ENCODE measurements at regions not wholly inside any gene's neighbourhood (a gene's known extent, or its start where the extent isn't known, plus 50 kb on each side); places are given as distances from the start of the nearest gene placed in this dataset.

- Histone ChIP-seq H3K9me3 (ENCODE audit: low read depth, low read length) (no peaks in the 10 kb centered on the region), H3K27ac (no peak overlapping the region), H3K36me3 (ENCODE audit: insufficient read depth, low read length) (no peaks in the 10 kb centered on the region), H3K9ac (ENCODE audit: insufficient read length) (no peak overlapping the region), H3K4me3 (no peak overlapping the region)
- DNase-seq (ENCODE audit: low read depth, low spot score) = no peak
- TF ChIP-seq EZH2 (IDR thresholded peaks at IDR 0.05) (no peak), POLR2AphosphoS5 (IDR thresholded peaks at IDR 0.05; ENCODE audit: borderline replicate concordance, low read depth, low read length) (no peak), FOXP2 (optimal IDR thresholded peaks at IDR 0.05; ENCODE audit: control extremely low read depth, extremely low read length, insufficient read depth) (no peak)
These were observed 177.7 kb upstream of the SALL1 start for GRCh38 chr16:51328733-51329132.

- H3K9ac ChIP-seq (ENCODE audit: insufficient read length) = no peak overlapping the region
- no peaks in the 10 kb centered on the region for H3K36me3 ChIP-seq (ENCODE audit: insufficient read depth, low read length)
- no peak for DNase-seq (ENCODE audit: low read depth, low spot score)
- no peak overlapping the region for H3K27ac ChIP-seq
- TF ChIP-seq FOXP2 (optimal IDR thresholded peaks at IDR 0.05; ENCODE audit: control extremely low read depth, extremely low read length, insufficient read depth) (no peak), EZH2 (IDR thresholded peaks at IDR 0.05) (no peak), POLR2AphosphoS5 (IDR thresholded peaks at IDR 0.05; ENCODE audit: borderline replicate concordance, low read depth, low read length) (no peak)
- no peaks in the 10 kb centered on the region for H3K9me3 ChIP-seq (ENCODE audit: low read depth, low read length)
- H3K4me3 ChIP-seq = no peak overlapping the region
These were observed 175.9 kb upstream of the SALL1 start for GRCh38 chr16:51327001-51327400.

- H3K9me3 ChIP-seq (ENCODE audit: low read depth, low read length) = no peaks in the 10 kb centered on the region
- no peak overlapping the region for H3K9ac ChIP-seq (ENCODE audit: insufficient read length)
- no peak for DNase-seq (ENCODE audit: low read depth, low spot score)
- TF ChIP-seq FOXP2 (optimal IDR thresholded peaks at IDR 0.05; ENCODE audit: control extremely low read depth, extremely low read length, insufficient read depth) = no peak
- no peak for TF ChIP-seq EZH2 (IDR thresholded peaks at IDR 0.05)
- no peak for TF ChIP-seq POLR2AphosphoS5 (IDR thresholded peaks at IDR 0.05; ENCODE audit: borderline replicate concordance, low read depth, low read length)
- H3K36me3 ChIP-seq (ENCODE audit: insufficient read depth, low read length) = no peaks in the 10 kb centered on the region
- no peak overlapping the region for H3K4me3 ChIP-seq
- H3K27ac ChIP-seq = no peak overlapping the region
These were observed 175.2 kb upstream of the SALL1 start for GRCh38 chr16:51326131-51326856.

DNA sequence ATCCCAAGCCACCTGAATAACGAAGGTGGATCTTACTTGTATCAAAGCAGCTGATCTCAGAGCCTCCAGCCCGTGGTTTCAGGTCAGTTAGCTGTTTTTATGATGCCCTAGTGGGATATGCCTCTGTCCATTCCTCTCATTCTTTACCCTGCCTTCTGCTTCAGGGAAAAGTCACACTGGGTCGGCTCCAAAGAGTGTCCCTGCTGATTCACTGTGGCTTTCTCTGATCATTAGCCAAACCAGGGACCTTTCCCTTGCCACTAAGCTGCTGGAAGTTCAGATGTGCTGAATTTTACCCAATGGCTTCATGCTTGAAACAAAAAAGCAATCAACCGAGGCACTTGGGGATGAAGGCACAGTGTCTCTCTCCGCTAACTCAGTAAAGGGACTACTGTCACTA is 170.2 kb upstream of the SALL1 start:
- Histone ChIP-seq H3K9me3 (ENCODE audit: low read depth, low read length) (no peaks in the 10 kb centered on the region), H3K36me3 (ENCODE audit: insufficient read depth, low read length) (no peaks in the 10 kb centered on the region), H3K27ac (no peak overlapping the region), H3K4me3 (no peak overlapping the region), H3K9ac (ENCODE audit: insufficient read length) (no peak overlapping the region)
- no peak for DNase-seq (ENCODE audit: low read depth, low spot score)
- TF ChIP-seq POLR2AphosphoS5 (IDR thresholded peaks at IDR 0.05; ENCODE audit: borderline replicate concordance, low read depth, low read length) (no peak), EZH2 (IDR thresholded peaks at IDR 0.05) (no peak), FOXP2 (optimal IDR thresholded peaks at IDR 0.05; ENCODE audit: control extremely low read depth, extremely low read length, insufficient read depth) (no peak)

GRCh38 chr16:51317575-51317974 is 166.5 kb upstream of the SALL1 start:
- no peak for DNase-seq (ENCODE audit: low read depth, low spot score)
- no peak overlapping the region for H3K4me3 ChIP-seq

GRCh38 chr16:51313198-51313597 is 162.1 kb upstream of the SALL1 start:
- H3K9ac ChIP-seq (ENCODE audit: insufficient read length) = no peak overlapping the region
- H3K36me3 ChIP-seq (ENCODE audit: insufficient read depth, low read length) = no peaks in the 10 kb centered on the region
- H3K4me3 ChIP-seq = no peak overlapping the region
- DNase-seq (ENCODE audit: low read depth, low spot score) = no peak
- no peak for TF ChIP-seq EZH2 (IDR thresholded peaks at IDR 0.05)
- no peak for TF ChIP-seq FOXP2 (optimal IDR thresholded peaks at IDR 0.05; ENCODE audit: control extremely low read depth, extremely low read length, insufficient read depth)
- no peak for TF ChIP-seq POLR2AphosphoS5 (IDR thresholded peaks at IDR 0.05; ENCODE audit: borderline replicate concordance, low read depth, low read length)
- no peak overlapping the region for H3K27ac ChIP-seq
- no peaks in the 10 kb centered on the region for H3K9me3 ChIP-seq (ENCODE audit: low read depth, low read length)

More at GRCh38 chr16:51317575-51317974, 166.5 kb upstream of the SALL1 start:
- no peak overlapping the region for H3K27ac ChIP-seq
- TF ChIP-seq POLR2AphosphoS5 (IDR thresholded peaks at IDR 0.05; ENCODE audit: borderline replicate concordance, low read depth, low read length) = no peak
- TF ChIP-seq FOXP2 (optimal IDR thresholded peaks at IDR 0.05; ENCODE audit: control extremely low read depth, extremely low read length, insufficient read depth) = no peak
- no peak for TF ChIP-seq EZH2 (IDR thresholded peaks at IDR 0.05)
- no peak overlapping the region for H3K9ac ChIP-seq (ENCODE audit: insufficient read length)
- H3K36me3 ChIP-seq (ENCODE audit: insufficient read depth, low read length) = no peaks in the 10 kb centered on the region
- no peaks in the 10 kb centered on the region for H3K9me3 ChIP-seq (ENCODE audit: low read depth, low read length)

DNA sequence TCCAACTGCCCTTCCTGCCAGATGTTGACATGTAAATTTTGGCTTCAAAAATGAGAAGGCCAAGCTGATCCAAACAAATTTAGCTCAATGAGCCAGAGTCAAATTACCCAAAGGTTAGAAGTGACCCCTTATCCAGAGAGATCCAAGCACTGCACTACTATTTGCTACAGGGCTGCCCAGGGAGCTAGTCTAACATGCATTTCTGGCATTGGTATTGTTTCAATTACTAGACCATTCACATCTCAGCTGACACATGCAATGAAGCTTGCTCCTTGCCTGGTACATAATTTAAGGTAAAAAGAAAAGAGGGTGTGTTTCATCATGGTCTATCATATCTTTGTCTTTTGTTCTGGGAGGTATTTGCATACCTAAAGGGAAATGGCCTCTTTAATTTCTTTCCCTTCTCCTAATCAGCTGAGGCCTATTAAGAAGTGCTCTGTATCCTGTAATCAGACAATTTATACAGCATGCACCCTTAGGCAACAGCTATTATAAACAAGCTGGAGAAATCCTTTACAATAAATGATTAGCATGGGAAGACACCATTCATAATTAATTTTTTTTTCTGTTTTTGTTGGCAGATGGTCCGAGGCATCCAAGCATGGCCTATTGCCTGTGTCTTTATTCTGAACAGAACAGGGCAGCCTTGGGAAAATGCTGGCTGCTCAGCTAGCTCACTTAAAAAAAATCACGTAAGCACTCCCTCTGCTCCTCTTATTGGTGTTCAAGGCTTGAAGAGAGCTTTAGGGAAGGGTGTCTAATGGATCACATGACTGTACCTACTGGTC is 161.5 kb upstream of the SALL1 start:
- Histone ChIP-seq H3K9me3 (ENCODE audit: low read depth, low read length) (no peaks in the 10 kb centered on the region), H3K4me3 (no peak overlapping the region), H3K27ac (no peak overlapping the region), H3K9ac (ENCODE audit: insufficient read length) (no peak overlapping the region), H3K36me3 (ENCODE audit: insufficient read depth, low read length) (no peaks in the 10 kb centered on the region)
- TF ChIP-seq POLR2AphosphoS5 (IDR thresholded peaks at IDR 0.05; ENCODE audit: borderline replicate concordance, low read depth, low read length) (no peak), EZH2 (IDR thresholded peaks at IDR 0.05) (no peak)
- no peak for DNase-seq (ENCODE audit: low read depth, low spot score)

GRCh38 chr16:51310159-51310558 is 159.1 kb upstream of the SALL1 start:
- Histone ChIP-seq H3K9ac (ENCODE audit: insufficient read length) (no peak overlapping the region), H3K4me3 (no peak overlapping the region), H3K9me3 (ENCODE audit: low read depth, low read length) (no peaks in the 10 kb centered on the region), H3K27ac (no peak overlapping the region), H3K36me3 (ENCODE audit: insufficient read depth, low read length) (no peaks in the 10 kb centered on the region)
- no peak for DNase-seq (ENCODE audit: low read depth, low spot score)
- TF ChIP-seq FOXP2 (optimal IDR thresholded peaks at IDR 0.05; ENCODE audit: control extremely low read depth, extremely low read length, insufficient read depth) (no peak), POLR2AphosphoS5 (IDR thresholded peaks at IDR 0.05; ENCODE audit: borderline replicate concordance, low read depth, low read length) (no peak), EZH2 (IDR thresholded peaks at IDR 0.05) (no peak)

All from SK-N-MC (cell line).